ENCODE measurements at regions not wholly inside any gene's neighbourhood (a gene's known extent, or its start where the extent isn't known, plus 50 kb on each side); places are given as distances from the start of the nearest gene placed in this dataset.
"Not testable (repeated sequence)": the region's sequence is repeated elsewhere in the genome, so short reads cannot be mapped to it uniquely, and the experiment has no call there.

DNA sequence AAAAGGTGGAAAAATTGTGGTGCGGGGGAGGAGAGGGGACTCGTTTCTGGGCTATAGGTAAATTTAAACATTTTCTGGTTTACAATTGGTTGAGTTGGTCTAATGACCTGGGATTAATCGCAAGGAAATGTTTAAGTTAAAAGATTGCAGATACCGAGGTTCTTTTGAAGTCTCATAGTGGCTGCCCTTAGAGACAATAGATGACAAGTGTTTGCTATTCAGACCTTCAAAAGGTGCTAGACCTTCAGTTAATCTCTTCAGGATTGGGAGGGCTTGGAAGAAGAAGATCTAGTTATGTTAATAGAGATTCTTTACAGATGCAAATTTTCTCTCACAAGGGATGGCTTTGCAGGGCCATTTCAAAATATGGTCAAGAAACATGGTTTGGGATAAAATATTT is 2286.1 kb upstream of the AGA start:
- TF ChIP-seq POLR2A (IDR thresholded peaks at IDR 0.05; ENCODE audit: low read depth, low read length): no peak
- TF ChIP-seq POLR2AphosphoS5 (IDR thresholded peaks at IDR 0.05; ENCODE audit: low read depth, low read length): no peak
- no peak for TF ChIP-seq TAF1 (IDR thresholded peaks at IDR 0.05; ENCODE audit: borderline replicate concordance, low read depth, low read length)
- DNase-seq (ENCODE audit: insufficient read length) (no peak), FAIRE-seq (no peak)

GRCh38 chr4:179736820-179737219 is 2294.6 kb upstream of the AGA start:
- FAIRE-seq: not testable (repeated sequence)

GRCh38 chr4:179738822-179739221 is 2296.6 kb upstream of the AGA start:
- FAIRE-seq: no peak

More at GRCh38 chr4:179736820-179737219, 2294.6 kb upstream of the AGA start:
- not testable (repeated sequence) for DNase-seq (ENCODE audit: insufficient read length)

DNA sequence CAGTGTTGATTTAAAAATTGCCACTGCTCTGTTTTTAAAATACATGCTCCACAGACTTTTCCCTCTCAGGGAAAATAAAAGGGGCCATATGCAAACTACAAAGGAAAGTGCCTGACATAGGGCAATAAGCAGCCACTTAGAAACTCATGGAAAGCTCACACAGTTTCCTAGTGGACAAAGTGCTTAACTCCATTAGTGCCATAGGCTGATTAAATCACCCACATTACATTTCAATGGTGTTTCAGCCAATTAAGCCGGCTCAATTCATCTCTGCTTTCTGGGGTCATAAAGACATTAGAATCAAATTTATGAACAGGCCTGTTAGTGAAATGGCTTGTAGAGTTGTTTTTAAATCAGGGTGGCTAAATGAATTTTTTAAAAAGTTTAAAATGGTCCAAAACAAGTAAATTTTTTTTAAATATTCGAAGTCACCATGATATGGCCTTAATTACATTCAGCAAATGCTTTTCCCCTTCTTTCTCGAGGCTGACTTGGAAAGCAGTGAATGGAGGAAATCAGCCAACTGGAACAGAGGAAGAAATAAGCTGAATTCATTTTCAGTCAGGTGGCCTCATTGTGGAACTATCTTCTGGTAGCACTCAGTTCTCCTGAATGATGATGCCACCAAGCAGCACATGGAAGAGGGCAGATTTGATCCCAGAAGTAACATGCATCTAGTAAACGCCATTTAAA is 2305.1 kb upstream of the AGA start:
- TF ChIP-seq POLR2AphosphoS5 (IDR thresholded peaks at IDR 0.05; ENCODE audit: low read depth, low read length) (no peak), TAF1 (IDR thresholded peaks at IDR 0.05; ENCODE audit: borderline replicate concordance, low read depth, low read length) (no peak), POLR2A (IDR thresholded peaks at IDR 0.05; ENCODE audit: low read depth, low read length) (no peak)
- no peak for FAIRE-seq
- DNase-seq (ENCODE audit: insufficient read length): no peak

More at GRCh38 chr4:179738822-179739221, 2296.6 kb upstream of the AGA start:
- TF ChIP-seq POLR2A (IDR thresholded peaks at IDR 0.05; ENCODE audit: low read depth, low read length): no peak
- TF ChIP-seq POLR2AphosphoS5 (IDR thresholded peaks at IDR 0.05; ENCODE audit: low read depth, low read length): no peak
- TF ChIP-seq TAF1 (IDR thresholded peaks at IDR 0.05; ENCODE audit: borderline replicate concordance, low read depth, low read length): no peak
- DNase-seq (ENCODE audit: insufficient read length): no peak

GRCh38 chr4:179748837-179749236 is 2306.6 kb upstream of the AGA start:
- no peak for TF ChIP-seq POLR2AphosphoS5 (IDR thresholded peaks at IDR 0.05; ENCODE audit: low read depth, low read length)
- no peak for TF ChIP-seq POLR2A (IDR thresholded peaks at IDR 0.05; ENCODE audit: low read depth, low read length)
- no peak for TF ChIP-seq TAF1 (IDR thresholded peaks at IDR 0.05; ENCODE audit: borderline replicate concordance, low read depth, low read length)
- DNase-seq (ENCODE audit: insufficient read length) (no peak), FAIRE-seq (no peak)

DNA sequence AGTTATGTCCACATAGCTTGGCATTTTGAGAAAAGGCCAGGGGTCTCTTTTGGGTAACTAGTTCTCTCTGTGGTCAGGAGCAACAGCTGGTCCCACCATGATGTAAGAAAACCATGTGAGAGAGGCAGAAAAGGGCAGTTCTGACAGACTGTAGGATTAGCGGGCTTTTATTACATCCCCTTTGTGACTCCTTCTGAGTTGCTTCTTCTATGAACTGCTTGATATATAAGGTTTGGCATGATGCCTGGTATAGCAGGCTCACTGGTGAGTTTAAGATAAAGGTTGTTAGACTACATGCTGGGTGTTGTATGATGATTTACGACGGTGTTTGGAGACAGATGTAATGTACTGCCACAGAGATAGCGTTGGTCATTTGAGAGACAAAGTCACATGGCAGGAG is 2308.1 kb upstream of the AGA start:
- TF ChIP-seq POLR2AphosphoS5 (IDR thresholded peaks at IDR 0.05; ENCODE audit: low read depth, low read length) (no peak), TAF1 (IDR thresholded peaks at IDR 0.05; ENCODE audit: borderline replicate concordance, low read depth, low read length) (no peak), POLR2A (IDR thresholded peaks at IDR 0.05; ENCODE audit: low read depth, low read length) (no peak)
- no peak for DNase-seq (ENCODE audit: insufficient read length)

DNA sequence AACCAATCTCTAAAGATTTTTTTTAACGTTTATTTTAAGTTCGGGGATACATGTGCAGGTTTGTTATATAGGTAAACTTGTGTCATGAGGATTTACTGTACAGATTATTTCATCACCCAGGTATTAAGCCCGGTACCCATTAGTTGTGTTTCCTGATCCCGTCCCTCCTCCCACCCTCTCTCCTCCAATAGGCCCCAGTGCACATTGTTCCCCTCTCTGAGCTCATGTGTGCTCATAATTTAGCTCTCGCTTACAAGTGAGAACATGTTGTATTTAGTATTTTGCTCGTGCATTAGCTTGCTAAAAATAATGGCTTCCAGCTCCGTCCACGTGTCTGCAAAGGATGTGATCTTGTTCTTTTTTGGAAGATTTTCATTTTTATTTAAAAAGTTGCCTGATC is 2309.4 kb upstream of the AGA start:
- FAIRE-seq (no peak), DNase-seq (ENCODE audit: insufficient read length) (no peak)
- TF ChIP-seq POLR2AphosphoS5 (IDR thresholded peaks at IDR 0.05; ENCODE audit: low read depth, low read length): no peak
- no peak for TF ChIP-seq TAF1 (IDR thresholded peaks at IDR 0.05; ENCODE audit: borderline replicate concordance, low read depth, low read length)
- no peak for TF ChIP-seq POLR2A (IDR thresholded peaks at IDR 0.05; ENCODE audit: low read depth, low read length)

More for the DNA sequence above, 2308.1 kb upstream of the AGA start:
- no peak for FAIRE-seq

DNA sequence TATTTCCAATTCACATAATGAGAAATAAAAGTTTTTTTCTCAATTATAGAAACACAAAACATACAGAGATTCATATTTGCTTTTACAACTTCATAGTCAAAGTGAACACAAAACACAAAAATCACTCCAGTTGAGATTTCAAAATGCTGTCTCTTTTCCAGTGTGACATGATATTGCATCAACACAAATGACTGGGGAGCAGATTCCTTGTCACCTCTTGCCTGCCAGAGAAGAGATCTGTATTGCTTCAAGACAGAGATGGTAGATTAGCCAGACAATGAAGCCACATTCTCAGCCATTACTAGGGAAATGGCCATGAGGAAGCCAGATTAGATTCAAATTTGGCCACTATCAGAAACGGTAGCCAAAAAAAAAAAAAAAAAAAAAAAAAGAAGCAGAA is 2313.1 kb upstream of the AGA start:
- FAIRE-seq (no peak), DNase-seq (ENCODE audit: insufficient read length) (no peak)
- TF ChIP-seq POLR2AphosphoS5 (IDR thresholded peaks at IDR 0.05; ENCODE audit: low read depth, low read length) (no peak), POLR2A (IDR thresholded peaks at IDR 0.05; ENCODE audit: low read depth, low read length) (no peak), TAF1 (IDR thresholded peaks at IDR 0.05; ENCODE audit: borderline replicate concordance, low read depth, low read length) (no peak)

GRCh38 chr4:179757641-179758040 is 2315.4 kb upstream of the AGA start:
- FAIRE-seq (no peak), DNase-seq (ENCODE audit: insufficient read length) (no peak)
- TF ChIP-seq POLR2A (IDR thresholded peaks at IDR 0.05; ENCODE audit: low read depth, low read length) (no peak), TAF1 (IDR thresholded peaks at IDR 0.05; ENCODE audit: borderline replicate concordance, low read depth, low read length) (no peak), POLR2AphosphoS5 (IDR thresholded peaks at IDR 0.05; ENCODE audit: low read depth, low read length) (no peak)

DNA sequence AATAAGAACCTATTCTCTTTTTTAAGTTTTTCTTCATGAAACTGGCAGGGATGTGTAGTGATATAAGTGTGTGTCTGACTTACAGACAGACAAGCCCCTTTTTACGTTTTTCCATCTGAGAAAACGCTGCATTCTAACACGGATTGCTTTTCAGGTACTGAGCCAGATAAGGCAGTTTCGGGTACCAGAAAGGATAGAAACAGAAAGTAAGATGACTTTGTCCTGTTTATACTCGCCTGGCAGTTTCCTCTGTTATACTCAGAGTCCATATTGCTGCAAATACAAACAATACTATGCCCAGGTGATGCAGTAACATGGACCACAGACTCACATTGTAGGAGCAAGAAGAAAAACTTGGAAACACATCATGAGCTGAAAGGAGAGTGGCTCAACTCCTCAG is 2320.6 kb upstream of the AGA start:
- DNase-seq (ENCODE audit: insufficient read length): no peak
- FAIRE-seq: no peak
- TF ChIP-seq POLR2A (IDR thresholded peaks at IDR 0.05; ENCODE audit: low read depth, low read length) (no peak), POLR2AphosphoS5 (IDR thresholded peaks at IDR 0.05; ENCODE audit: low read depth, low read length) (no peak), TAF1 (IDR thresholded peaks at IDR 0.05; ENCODE audit: borderline replicate concordance, low read depth, low read length) (no peak)

DNA sequence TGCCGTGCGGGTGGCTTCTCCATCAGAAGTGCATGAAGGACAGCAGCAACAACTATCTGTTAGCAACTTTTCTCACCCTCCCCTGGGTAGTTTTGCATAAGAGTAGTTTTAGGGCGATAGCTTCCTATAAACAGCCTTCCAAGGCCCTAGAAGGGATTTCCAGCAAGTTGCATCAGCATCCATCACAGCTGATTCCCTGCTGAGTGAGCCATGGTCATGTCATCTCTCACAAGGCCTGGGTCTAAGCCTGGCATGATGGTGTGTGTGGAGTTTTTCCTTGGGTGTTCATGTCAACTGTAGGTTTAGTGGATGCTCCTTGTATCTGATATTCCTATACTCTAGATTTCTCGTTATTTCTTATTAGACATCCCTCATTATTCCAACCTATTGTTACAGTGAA is 2324.7 kb upstream of the AGA start:
- no peak for TF ChIP-seq POLR2AphosphoS5 (IDR thresholded peaks at IDR 0.05; ENCODE audit: low read depth, low read length)
- TF ChIP-seq TAF1 (IDR thresholded peaks at IDR 0.05; ENCODE audit: borderline replicate concordance, low read depth, low read length): no peak
- no peak for TF ChIP-seq POLR2A (IDR thresholded peaks at IDR 0.05; ENCODE audit: low read depth, low read length)
- no peak for DNase-seq (ENCODE audit: insufficient read length)
- FAIRE-seq: no peak

GRCh38 chr4:179768996-179769395 is 2326.8 kb upstream of the AGA start:
- FAIRE-seq: no peak
- no peak for DNase-seq (ENCODE audit: insufficient read length)
- no peak for TF ChIP-seq POLR2A (IDR thresholded peaks at IDR 0.05; ENCODE audit: low read depth, low read length)
- no peak for TF ChIP-seq POLR2AphosphoS5 (IDR thresholded peaks at IDR 0.05; ENCODE audit: low read depth, low read length)
- TF ChIP-seq TAF1 (IDR thresholded peaks at IDR 0.05; ENCODE audit: borderline replicate concordance, low read depth, low read length): no peak
